HL-60 (cell line): ENCODE measurements at regions not wholly inside any gene's neighbourhood (a gene's known extent, or its start where the extent isn't known, plus 50 kb on each side); places are given as distances from the start of the nearest gene placed in this dataset.

ENCODE experiments used
- DNase-seq, 2 experiments: peaks; one replicate each; pipeline ENCODE4 v3.0.0-alpha.2; 2010 to 2020; ENCODE audit warnings: low read depth in 1 of 2, low spot score in 1 of 2
- H3K27ac ChIP-seq: fragments of 250-450 bp; sonication (Bioruptor Pico); replicated peaks from 2 replicates; pipeline ENCODE4 v1.5.1; 2020; ENCODE audit warnings: mild to moderate bottlenecking, moderate library complexity
- H3K27me3 ChIP-seq: fragments of 250-450 bp; sonication (Bioruptor Pico); 2 replicates; pipeline ENCODE4 v1.5.1; 2021; ENCODE audit warnings: mild to moderate bottlenecking, moderate library complexity; ENCODE audit not compliant: insufficient read depth, poor library complexity, severe bottlenecking
- H3K4me3 ChIP-seq: replicated peaks from 2 replicates; pipeline ENCODE4 v1.5.1; 2011; ENCODE audit warnings: mild to moderate bottlenecking, control low read depth, low read length; ENCODE audit not compliant: insufficient read depth
- GABPA ChIP-seq: IDR thresholded peaks from 2 replicates; pipeline ENCODE4 v1.6.1; 2012; ENCODE audit warnings: low read depth
- POLR2AphosphoS5 ChIP-seq: IDR thresholded peaks from 2 replicates; pipeline ENCODE4 v1.6.1; 2012; ENCODE audit warnings: low read depth
- REST ChIP-seq: IDR thresholded peaks from 2 replicates; pipeline ENCODE4 v1.6.1; 2012; ENCODE audit warnings: low read depth; ENCODE audit not compliant: insufficient replicate concordance
- SPI1 ChIP-seq: IDR thresholded peaks from 2 replicates; pipeline ENCODE4 v1.6.1; 2012; ENCODE audit warnings: low read depth, mild to moderate bottlenecking, borderline replicate concordance
- TF ChIP-seq, protein P1 (sequence below): IDR thresholded peaks from one replicate; pipeline ENCODE4 v1.5.1; 2011; ENCODE audit warnings: low read length, control low read depth, inconsistent platforms; ENCODE audit not compliant: insufficient read depth

DNA sequence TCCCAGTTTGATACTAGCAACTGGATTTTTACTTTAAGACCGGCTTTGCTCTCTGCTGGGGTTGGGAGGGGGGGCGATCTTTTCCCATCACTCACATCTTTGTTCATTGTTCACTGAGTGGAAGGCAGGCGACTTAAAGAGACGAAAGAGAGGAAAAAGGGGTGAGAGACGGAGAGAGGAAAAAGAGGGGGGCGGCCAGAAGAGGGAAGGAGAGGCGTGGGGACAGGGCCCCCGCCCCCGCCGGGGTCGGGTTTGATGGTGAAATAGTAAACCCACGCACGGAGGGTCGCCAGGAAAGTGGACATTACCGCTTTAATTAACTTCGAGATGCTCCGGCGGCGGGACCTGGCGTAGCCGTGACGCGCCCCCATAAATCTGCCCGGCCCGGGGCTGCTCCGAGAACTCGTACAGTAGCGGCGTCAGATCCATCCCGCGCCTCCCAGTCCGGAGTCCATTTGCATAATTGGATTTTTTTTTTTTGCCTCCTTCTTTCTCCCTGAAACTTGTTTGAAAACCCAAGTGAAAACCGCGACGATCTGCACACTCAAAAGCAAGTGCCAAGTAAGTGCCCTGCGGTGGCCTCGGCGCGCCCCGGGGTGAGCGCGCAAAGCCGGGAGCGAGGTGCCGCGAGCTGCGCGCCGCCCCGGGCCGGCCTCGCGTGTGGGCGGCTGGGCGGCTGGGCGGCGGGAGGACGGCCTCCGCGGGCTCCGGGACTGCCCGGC, 143.9 kb upstream of the ZNF536 start:
- H3K27ac ChIP-seq = no peak overlapping the region
- DNase-seq = no peak
- H3K4me3 ChIP-seq = no peak overlapping the region
- H3K27me3 ChIP-seq = peaks cover 50% of the 10 kb centered on the region
- TF ChIP-seq GABPA (no peak), SPI1 (no peak), REST (no peak), POLR2AphosphoS5 (no peak)
- TF ChIP-seq, protein P1, sequence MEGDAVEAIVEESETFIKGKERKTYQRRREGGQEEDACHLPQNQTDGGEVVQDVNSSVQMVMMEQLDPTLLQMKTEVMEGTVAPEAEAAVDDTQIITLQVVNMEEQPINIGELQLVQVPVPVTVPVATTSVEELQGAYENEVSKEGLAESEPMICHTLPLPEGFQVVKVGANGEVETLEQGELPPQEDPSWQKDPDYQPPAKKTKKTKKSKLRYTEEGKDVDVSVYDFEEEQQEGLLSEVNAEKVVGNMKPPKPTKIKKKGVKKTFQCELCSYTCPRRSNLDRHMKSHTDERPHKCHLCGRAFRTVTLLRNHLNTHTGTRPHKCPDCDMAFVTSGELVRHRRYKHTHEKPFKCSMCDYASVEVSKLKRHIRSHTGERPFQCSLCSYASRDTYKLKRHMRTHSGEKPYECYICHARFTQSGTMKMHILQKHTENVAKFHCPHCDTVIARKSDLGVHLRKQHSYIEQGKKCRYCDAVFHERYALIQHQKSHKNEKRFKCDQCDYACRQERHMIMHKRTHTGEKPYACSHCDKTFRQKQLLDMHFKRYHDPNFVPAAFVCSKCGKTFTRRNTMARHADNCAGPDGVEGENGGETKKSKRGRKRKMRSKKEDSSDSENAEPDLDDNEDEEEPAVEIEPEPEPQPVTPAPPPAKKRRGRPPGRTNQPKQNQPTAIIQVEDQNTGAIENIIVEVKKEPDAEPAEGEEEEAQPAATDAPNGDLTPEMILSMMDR = no peak

DNA sequence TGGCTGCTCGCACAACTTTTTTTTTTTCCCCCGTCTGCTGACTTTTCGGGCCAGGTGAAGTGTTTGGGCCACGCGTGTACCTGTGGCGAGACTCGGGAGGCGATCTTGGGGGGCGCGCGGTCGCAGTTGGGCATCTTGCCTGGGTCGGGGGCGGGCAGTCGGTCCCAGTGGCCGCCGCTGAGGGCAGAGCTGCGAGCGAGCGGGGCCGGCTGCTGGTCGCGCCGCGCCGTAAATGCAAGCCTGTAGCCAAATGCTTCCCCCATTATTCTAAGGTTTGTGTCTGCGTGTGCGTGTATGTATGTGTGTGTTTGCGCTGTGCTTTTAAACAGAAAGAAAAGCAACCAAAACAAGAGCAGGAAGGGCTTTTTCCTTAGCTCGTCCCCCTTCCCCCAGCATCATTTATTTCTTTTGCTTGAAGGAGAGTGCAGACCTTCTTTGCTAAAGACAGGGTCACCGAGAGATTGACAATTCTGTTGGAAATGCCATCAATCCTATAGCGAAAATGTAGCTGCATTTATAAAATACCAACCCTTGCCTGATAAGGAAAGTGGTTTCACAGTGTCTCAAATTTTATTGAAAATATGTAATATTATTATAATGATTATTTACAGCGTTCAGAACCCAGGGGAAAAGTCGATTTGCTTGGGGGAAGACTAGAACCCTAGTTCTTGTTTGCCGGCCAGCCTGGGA, 143.2 kb upstream of the ZNF536 start:
- no peak overlapping the region for H3K4me3 ChIP-seq
- peaks cover 46% of the 10 kb centered on the region for H3K27me3 ChIP-seq
- no peak for DNase-seq
- TF ChIP-seq, protein P1 = no peak
- no peak for TF ChIP-seq POLR2AphosphoS5
- TF ChIP-seq GABPA = no peak
- no peak for TF ChIP-seq SPI1
- no peak for TF ChIP-seq REST
- H3K27ac ChIP-seq = no peak overlapping the region

DNA sequence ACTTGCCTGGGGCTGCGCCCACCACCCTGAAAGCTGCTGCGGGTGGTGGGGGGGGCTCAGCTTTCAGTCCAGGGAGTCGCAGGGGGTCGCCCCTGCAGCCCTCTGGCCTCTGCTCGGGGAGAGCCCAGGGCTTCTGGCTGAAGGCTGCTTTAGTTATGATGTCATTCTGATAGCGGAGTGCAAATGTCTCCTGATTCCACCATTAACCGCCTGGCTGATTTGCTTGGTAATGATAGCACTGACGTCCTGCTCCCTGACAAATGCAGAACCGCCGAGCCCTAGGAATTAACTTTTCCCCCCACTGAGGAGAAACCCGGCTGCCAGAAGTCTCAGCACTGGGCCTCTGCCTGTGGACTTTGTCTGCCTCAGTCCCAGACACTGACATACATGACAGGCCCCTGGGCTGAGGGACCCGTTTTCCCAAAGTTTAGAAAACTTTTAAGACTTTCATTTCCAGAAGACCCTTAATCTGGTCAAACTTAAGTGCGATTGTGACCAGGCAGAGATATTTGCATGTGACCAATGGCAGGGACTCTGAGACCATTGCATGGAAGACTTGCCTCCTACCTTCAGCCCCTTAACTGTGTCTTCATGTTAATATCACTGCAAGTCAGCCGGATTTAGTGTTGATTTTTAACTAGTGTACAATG, 142.5 kb upstream of the ZNF536 start:
- H3K27me3 ChIP-seq = peaks cover 40% of the 10 kb centered on the region
- DNase-seq = no peak
- TF ChIP-seq REST (no peak), SPI1 (no peak), GABPA (no peak), POLR2AphosphoS5 (no peak)
- TF ChIP-seq, protein P1 = no peak
- H3K27ac ChIP-seq = no peak overlapping the region
- no peak overlapping the region for H3K4me3 ChIP-seq
